Panc1 (cell line): ENCODE measurements at regions not wholly inside any gene's neighbourhood (a gene's known extent, or its start where the extent isn't known, plus 50 kb on each side); places are given as distances from the start of the nearest gene placed in this dataset.

Experiments
- ATAC-seq: fragments of 200-7000 bp; cut with Tn5 transposase; 2 replicates; pipeline ENCODE4 v1.9.1; 2020; ENCODE audit warnings: mild to moderate bottlenecking, moderate library complexity
- BruUV-seq: library from RNA; stranded (reverse); fragments of 400-500 nt; replicated peaks from 2 replicates; lab custom pipeline; 2021; lab: Mats Ljungman, UMichigan
- CTCF ChIA-PET: fragments of 300-600 bp; sonication (Branson Sonifier 250); formaldehyde crosslinking; loops from one replicate; lab custom pipeline; 2022; ENCODE audit warnings: antibody characterized with exemption; lab: Charles Lee
- POLR2A ChIA-PET: fragments of 300-600 bp; sonication (Branson Sonifier 250); formaldehyde crosslinking; loops from one replicate; lab custom pipeline; 2022; ENCODE audit warnings: antibody characterized with exemption; lab: Charles Lee
- DNase-seq: peaks from one replicate; pipeline ENCODE4 v3.0.0-alpha.2; 2010; ENCODE audit warnings: low read depth, low spot score
- H3K27ac ChIP-seq: 2 replicates; pipeline ENCODE4 v1.5.1; 2011; ENCODE audit warnings: mild to moderate bottlenecking, low read length, inconsistent platforms
- H3K27me3 ChIP-seq: fragments of 200-500 bp; sonication (Bioruptor generic); 2 replicates; pipeline ENCODE4 v1.6.0; 2014; ENCODE audit warnings: low read length, inconsistent platforms; ENCODE audit not compliant: control insufficient read depth, insufficient read depth
- H3K36me3 ChIP-seq: fragments of 200-500 bp; sonication (Bioruptor generic); 2 replicates; pipeline ENCODE4 v1.5.1; 2014; ENCODE audit warnings: inconsistent platforms, mild to moderate bottlenecking, low read length, moderate library complexity; ENCODE audit not compliant: control insufficient read depth, insufficient read depth
- H3K4me1 ChIP-seq: 2 replicates; pipeline ENCODE4 v1.5.1; 2011; ENCODE audit warnings: inconsistent platforms, mild to moderate bottlenecking, low read length, moderate library complexity; ENCODE audit not compliant: control insufficient read depth, insufficient read depth
- H3K4me3 ChIP-seq, 2 experiments: 2 replicates each; pipeline ENCODE4 v1.5.1; 2011 to 2012; ENCODE audit warnings: low read depth in 2 of 2, low read length in 2 of 2, mild to moderate bottlenecking in 2 of 2, inconsistent platforms in 1 of 2, moderate library complexity in 1 of 2
- H3K9me3 ChIP-seq: fragments of 200-500 bp; sonication (Bioruptor generic); 2 replicates; pipeline ENCODE4 v1.5.1; 2014; ENCODE audit warnings: low read depth, mild to moderate bottlenecking, inconsistent platforms, low read length, moderate library complexity; ENCODE audit not compliant: control insufficient read depth, insufficient read depth
- POLR2AphosphoS5 ChIP-seq: IDR thresholded peaks from 2 replicates; pipeline ENCODE4 v1.6.1; 2012; ENCODE audit warnings: mild to moderate bottlenecking, low read depth, low read length, moderate library complexity
- SIN3A ChIP-seq: IDR thresholded peaks from 2 replicates; pipeline ENCODE4 v1.6.1; 2012; ENCODE audit warnings: low read depth, mild to moderate bottlenecking, low read length, moderate library complexity, borderline replicate concordance; ENCODE audit not compliant: insufficient read depth
- TCF7L2 ChIP-seq: IDR thresholded peaks from 2 replicates; pipeline ENCODE4 v1.6.1; 2011; ENCODE audit warnings: mild to moderate bottlenecking, low read depth, low read length, inconsistent platforms
- in situ Hi-C: cut with HindIII; loops from 2 replicates; pipeline ENCODE4 v1.10.0; 2016; ENCODE audit warnings: low sequenced_read_pairs, low pct_unique_long_range_greater_than_20kb
- intact Hi-C: fragments of 100-400 bp; cut with micrococcal nuclease; formaldehyde crosslinking; loops from one replicate; pipeline ENCODE4 v1.10.0; 2022; ENCODE audit not compliant: unreplicated experiment
- TF ChIP-seq, protein P1 (sequence below), 2 experiments: IDR thresholded peaks; 2 replicates each; pipeline ENCODE4 v1.6.1; 2011 to 2012; ENCODE audit warnings: low read depth in 2 of 2, control low read depth in 1 of 2, low read length in 1 of 2, mild to moderate bottlenecking in 1 of 2, moderate library complexity in 1 of 2; ENCODE audit not compliant: insufficient read depth in 1 of 2
- TF ChIP-seq, protein P2 (sequence below): fragments of 450-650 bp; IDR thresholded peaks from 2 replicates; pipeline ENCODE4 v1.5.1; 2017; ENCODE audit warnings: mild to moderate bottlenecking

DNA sequence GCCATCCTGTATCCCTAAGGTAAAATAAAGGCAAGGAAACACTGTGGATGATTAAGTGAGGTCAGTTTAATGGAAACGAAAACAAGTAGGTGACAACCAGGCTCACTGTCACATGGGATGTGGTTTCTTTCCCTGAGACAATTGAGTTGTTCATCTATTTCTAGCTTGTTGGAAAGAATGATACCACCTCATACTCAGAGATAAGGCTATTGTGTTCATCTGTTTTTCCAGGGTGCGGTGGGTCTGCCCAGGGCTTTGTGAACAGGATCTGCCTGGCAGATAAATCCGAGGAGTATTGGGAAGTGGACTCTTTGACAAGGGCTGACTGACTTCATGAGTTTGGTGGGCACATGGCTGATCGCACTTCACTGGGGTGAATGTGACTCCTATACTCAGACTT, 80.8 kb upstream of the TIAM2 start:
- in situ Hi-C loops = no loop called here
- TF ChIP-seq, protein P1, sequence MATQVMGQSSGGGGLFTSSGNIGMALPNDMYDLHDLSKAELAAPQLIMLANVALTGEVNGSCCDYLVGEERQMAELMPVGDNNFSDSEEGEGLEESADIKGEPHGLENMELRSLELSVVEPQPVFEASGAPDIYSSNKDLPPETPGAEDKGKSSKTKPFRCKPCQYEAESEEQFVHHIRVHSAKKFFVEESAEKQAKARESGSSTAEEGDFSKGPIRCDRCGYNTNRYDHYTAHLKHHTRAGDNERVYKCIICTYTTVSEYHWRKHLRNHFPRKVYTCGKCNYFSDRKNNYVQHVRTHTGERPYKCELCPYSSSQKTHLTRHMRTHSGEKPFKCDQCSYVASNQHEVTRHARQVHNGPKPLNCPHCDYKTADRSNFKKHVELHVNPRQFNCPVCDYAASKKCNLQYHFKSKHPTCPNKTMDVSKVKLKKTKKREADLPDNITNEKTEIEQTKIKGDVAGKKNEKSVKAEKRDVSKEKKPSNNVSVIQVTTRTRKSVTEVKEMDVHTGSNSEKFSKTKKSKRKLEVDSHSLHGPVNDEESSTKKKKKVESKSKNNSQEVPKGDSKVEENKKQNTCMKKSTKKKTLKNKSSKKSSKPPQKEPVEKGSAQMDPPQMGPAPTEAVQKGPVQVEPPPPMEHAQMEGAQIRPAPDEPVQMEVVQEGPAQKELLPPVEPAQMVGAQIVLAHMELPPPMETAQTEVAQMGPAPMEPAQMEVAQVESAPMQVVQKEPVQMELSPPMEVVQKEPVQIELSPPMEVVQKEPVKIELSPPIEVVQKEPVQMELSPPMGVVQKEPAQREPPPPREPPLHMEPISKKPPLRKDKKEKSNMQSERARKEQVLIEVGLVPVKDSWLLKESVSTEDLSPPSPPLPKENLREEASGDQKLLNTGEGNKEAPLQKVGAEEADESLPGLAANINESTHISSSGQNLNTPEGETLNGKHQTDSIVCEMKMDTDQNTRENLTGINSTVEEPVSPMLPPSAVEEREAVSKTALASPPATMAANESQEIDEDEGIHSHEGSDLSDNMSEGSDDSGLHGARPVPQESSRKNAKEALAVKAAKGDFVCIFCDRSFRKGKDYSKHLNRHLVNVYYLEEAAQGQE (IDR thresholded peaks at IDR 0.05; ENCODE audit: insufficient read depth in 1 of 2, low read depth in 2 of 2, low read length in 1 of 2) = no peak
- TF ChIP-seq POLR2AphosphoS5 (no peak), TCF7L2 (no peak), SIN3A (no peak)
- TF ChIP-seq, protein P2, sequence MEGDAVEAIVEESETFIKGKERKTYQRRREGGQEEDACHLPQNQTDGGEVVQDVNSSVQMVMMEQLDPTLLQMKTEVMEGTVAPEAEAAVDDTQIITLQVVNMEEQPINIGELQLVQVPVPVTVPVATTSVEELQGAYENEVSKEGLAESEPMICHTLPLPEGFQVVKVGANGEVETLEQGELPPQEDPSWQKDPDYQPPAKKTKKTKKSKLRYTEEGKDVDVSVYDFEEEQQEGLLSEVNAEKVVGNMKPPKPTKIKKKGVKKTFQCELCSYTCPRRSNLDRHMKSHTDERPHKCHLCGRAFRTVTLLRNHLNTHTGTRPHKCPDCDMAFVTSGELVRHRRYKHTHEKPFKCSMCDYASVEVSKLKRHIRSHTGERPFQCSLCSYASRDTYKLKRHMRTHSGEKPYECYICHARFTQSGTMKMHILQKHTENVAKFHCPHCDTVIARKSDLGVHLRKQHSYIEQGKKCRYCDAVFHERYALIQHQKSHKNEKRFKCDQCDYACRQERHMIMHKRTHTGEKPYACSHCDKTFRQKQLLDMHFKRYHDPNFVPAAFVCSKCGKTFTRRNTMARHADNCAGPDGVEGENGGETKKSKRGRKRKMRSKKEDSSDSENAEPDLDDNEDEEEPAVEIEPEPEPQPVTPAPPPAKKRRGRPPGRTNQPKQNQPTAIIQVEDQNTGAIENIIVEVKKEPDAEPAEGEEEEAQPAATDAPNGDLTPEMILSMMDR = no peak
- no TSS peak for BruUV-seq

DNA sequence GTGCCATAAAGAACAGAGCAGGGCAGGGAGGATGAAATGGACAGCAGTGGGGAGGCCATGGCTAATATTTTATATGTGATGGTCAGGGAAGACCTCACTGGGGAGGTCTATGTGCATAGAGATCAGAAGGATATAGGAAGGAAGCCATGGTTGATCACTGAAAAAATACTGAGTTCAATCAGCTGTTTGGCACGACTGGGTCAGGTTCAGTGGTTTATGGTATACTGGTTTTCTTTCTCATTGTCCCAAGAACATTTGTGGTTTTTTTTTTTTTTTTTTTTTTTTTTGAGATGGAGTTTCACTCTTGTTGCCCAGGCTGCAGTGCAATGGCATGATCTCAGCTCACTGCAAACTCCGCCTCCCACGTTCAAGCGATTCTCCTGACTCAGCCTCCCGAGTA, 78.3 kb upstream of the TIAM2 start:
- no peaks in the 10 kb centered on the region for H3K9me3 ChIP-seq
- intact Hi-C loops = no loop called here
- in situ Hi-C loops = no loop called here
- POLR2A ChIA-PET = no interaction called here
- no TSS peak for BruUV-seq
- no peaks in the 10 kb centered on the region for H3K36me3 ChIP-seq
- ATAC-seq = no peak
- no peaks in the 10 kb centered on the region for H3K27me3 ChIP-seq
- H3K27ac ChIP-seq = no peak overlapping the region
- DNase-seq = no peak
- TF ChIP-seq SIN3A = no peak
- TF ChIP-seq, protein P1 (IDR thresholded peaks at IDR 0.05; ENCODE audit: insufficient read depth in 1 of 2, low read depth in 2 of 2, low read length in 1 of 2) = no peak
- TF ChIP-seq, protein P2 = no peak
- no peak for TF ChIP-seq TCF7L2
- no peak for TF ChIP-seq POLR2AphosphoS5
- CTCF ChIA-PET = no interaction called here
- H3K4me1 ChIP-seq = no peaks in the 10 kb centered on the region
- no peak overlapping the region for H3K4me3 ChIP-seq

More for the DNA sequence above, 80.8 kb upstream of the TIAM2 start:
- Histone ChIP-seq H3K4me3 (no peak overlapping the region), H3K27ac (no peak overlapping the region), H3K27me3 (no peaks in the 10 kb centered on the region), H3K36me3 (no peaks in the 10 kb centered on the region), H3K4me1 (no peaks in the 10 kb centered on the region), H3K9me3 (no peaks in the 10 kb centered on the region)
- ATAC-seq (no peak), DNase-seq (no peak)
- CTCF ChIA-PET = no interaction called here
- POLR2A ChIA-PET = no interaction called here
- intact Hi-C loops = no loop called here
